MM.1S (cell line): ENCODE measurements at regions not wholly inside any gene's neighbourhood (a gene's known extent, or its start where the extent isn't known, plus 50 kb on each side); places are given as distances from the start of the nearest gene placed in this dataset.

Source experiments
- EZH2 ChIP-seq: fragments of 300-600 bp; sonication (generic); optimal IDR thresholded peaks from 2 replicates; pipeline ENCODE3; 2017; ENCODE audit warnings: low read depth, mild to moderate bottlenecking, antibody characterized with exemption, low read length, mixed read lengths
- EZH2phosphoT487 ChIP-seq: fragments of 300-600 bp; sonication (generic); IDR thresholded peaks from 2 replicates; pipeline ENCODE4 v1.6.1; 2018; ENCODE audit warnings: antibody characterized with exemption, low read length
- TF ChIP-seq, protein P1 (sequence below): fragments of 300-600 bp; sonication (generic); IDR thresholded peaks from 2 replicates; pipeline ENCODE4 v1.5.1; 2016; ENCODE audit warnings: antibody characterized with exemption, low read length, mixed read lengths

- TF ChIP-seq EZH2 (no peak), EZH2phosphoT487 (no peak)
- TF ChIP-seq, protein P1, sequence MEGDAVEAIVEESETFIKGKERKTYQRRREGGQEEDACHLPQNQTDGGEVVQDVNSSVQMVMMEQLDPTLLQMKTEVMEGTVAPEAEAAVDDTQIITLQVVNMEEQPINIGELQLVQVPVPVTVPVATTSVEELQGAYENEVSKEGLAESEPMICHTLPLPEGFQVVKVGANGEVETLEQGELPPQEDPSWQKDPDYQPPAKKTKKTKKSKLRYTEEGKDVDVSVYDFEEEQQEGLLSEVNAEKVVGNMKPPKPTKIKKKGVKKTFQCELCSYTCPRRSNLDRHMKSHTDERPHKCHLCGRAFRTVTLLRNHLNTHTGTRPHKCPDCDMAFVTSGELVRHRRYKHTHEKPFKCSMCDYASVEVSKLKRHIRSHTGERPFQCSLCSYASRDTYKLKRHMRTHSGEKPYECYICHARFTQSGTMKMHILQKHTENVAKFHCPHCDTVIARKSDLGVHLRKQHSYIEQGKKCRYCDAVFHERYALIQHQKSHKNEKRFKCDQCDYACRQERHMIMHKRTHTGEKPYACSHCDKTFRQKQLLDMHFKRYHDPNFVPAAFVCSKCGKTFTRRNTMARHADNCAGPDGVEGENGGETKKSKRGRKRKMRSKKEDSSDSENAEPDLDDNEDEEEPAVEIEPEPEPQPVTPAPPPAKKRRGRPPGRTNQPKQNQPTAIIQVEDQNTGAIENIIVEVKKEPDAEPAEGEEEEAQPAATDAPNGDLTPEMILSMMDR: no peak
Measured at GRCh38 chr3:162643245-162643644, 1146.6 kb downstream of the OTOL1 start.
